SK-N-SH (cell line): ENCODE measurements at regions not wholly inside any gene's neighbourhood (a gene's known extent, or its start where the extent isn't known, plus 50 kb on each side); places are given as distances from the start of the nearest gene placed in this dataset.

Source experiments
- CTCF ChIA-PET: fragments of 300-600, 350-600 bp; formaldehyde crosslinking; extraction: SDS; loops from one replicate; lab custom pipeline; 2021; lab: Yijun Ruan, JAX
- POLR2A ChIA-PET: fragments of 350-600 bp; sonication (Branson Sonifier 250); formaldehyde crosslinking; extraction: SDS; loops from one replicate; lab custom pipeline; 2020; ENCODE audit warnings: antibody characterized with exemption, inconsistent platforms; lab: Yijun Ruan, JAX
- DNase-seq: peaks from one replicate; pipeline ENCODE4 v3.0.0; 2012
- H2AFZ ChIP-seq: fragments of 200-600 bp; sonication (generic); 2 replicates; pipeline ENCODE4 v1.8.1; 2016; ENCODE audit warnings: antibody characterized with exemption, mild to moderate bottlenecking, low read depth
- H3F3A ChIP-seq: fragments of 200-600 bp; sonication (generic); replicated peaks from 2 replicates; pipeline ENCODE3; 2016; ENCODE audit warnings: antibody characterized with exemption, mild to moderate bottlenecking; ENCODE audit not compliant: insufficient read depth
- H3K27ac ChIP-seq, 2 experiments: fragments of 200-500 bp in 1 of 2; fragments of 200-600 bp in 1 of 2; sonication (Bioruptor generic) in 1 of 2; sonication (generic), shearing (Covaris generic) in 1 of 2; 2 replicates each; pipeline versions ENCODE4 v1.5.1 to v1.6.1; 2014 to 2016; ENCODE audit warnings: low read depth in 2 of 2, inconsistent platforms in 1 of 2, low read length in 1 of 2, mild to moderate bottlenecking in 1 of 2, mixed read lengths in 1 of 2
- H3K27me3 ChIP-seq: fragments of 200-600 bp; sonication (generic), shearing (Covaris generic); 2 replicates; pipeline ENCODE4 v1.6.1; 2016; ENCODE audit warnings: mixed run types; ENCODE audit not compliant: insufficient read depth
- H3K36me3 ChIP-seq, 2 experiments: fragments of 200-500 bp in 1 of 2; fragments of 200-600 bp in 1 of 2; sonication (Bioruptor generic) in 1 of 2; sonication (generic) in 1 of 2; replicated peaks in 1 of 2; 2 replicates each; pipeline versions ENCODE3 to v1.5.1; 2014 to 2016; ENCODE audit warnings: low read length in 1 of 2, mild to moderate bottlenecking in 1 of 2; ENCODE audit not compliant: insufficient read depth in 2 of 2, control insufficient read depth in 1 of 2
- H3K4me1 ChIP-seq, 2 experiments: fragments of 200-500 bp in 1 of 2; fragments of 200-600 bp in 1 of 2; sonication (Bioruptor generic) in 1 of 2; sonication (generic), shearing (Covaris generic) in 1 of 2; 2 replicates each; pipeline versions ENCODE4 v1.5.1 to v1.6.1; 2014 to 2016; ENCODE audit warnings: low read depth in 1 of 2, low read length in 1 of 2, mixed run types in 1 of 2; ENCODE audit not compliant: insufficient read depth in 2 of 2, control insufficient read depth in 1 of 2
- H3K4me2 ChIP-seq: fragments of 200-600 bp; sonication (generic), shearing (Covaris generic); 2 replicates; pipeline ENCODE4 v1.6.1; 2017; ENCODE audit warnings: mixed run types
- H3K4me3 ChIP-seq, 2 experiments: fragments of 200-500 bp in 1 of 2; fragments of 200-600 bp in 1 of 2; sonication (Bioruptor generic) in 1 of 2; sonication (generic), shearing (Covaris generic) in 1 of 2; 2 replicates each; pipeline versions ENCODE4 v1.5.1 to v1.8.1; 2014 to 2016; ENCODE audit warnings: low read depth in 2 of 2, inconsistent platforms in 1 of 2, low read length in 1 of 2, mild to moderate bottlenecking in 1 of 2, mixed read lengths in 1 of 2, moderate library complexity in 1 of 2
- H3K79me2 ChIP-seq: fragments of 200-600 bp; sonication (generic); 2 replicates; pipeline ENCODE4 v1.8.1; 2017; ENCODE audit warnings: mild to moderate bottlenecking; ENCODE audit not compliant: insufficient read depth
- H3K9ac ChIP-seq: fragments of 200-600 bp; sonication (generic); 2 replicates; pipeline ENCODE4 v1.6.1; 2017; ENCODE audit warnings: mixed run types
- H3K9me2 ChIP-seq: fragments of 200-600 bp; sonication (generic); 2 replicates; pipeline ENCODE4 v1.6.1; 2017; ENCODE audit warnings: mixed run types
- H3K9me3 ChIP-seq: fragments of 200-600 bp; sonication (generic); 2 replicates; pipeline ENCODE4 v1.6.1; 2017; ENCODE audit warnings: mixed run types, mild to moderate bottlenecking, moderate library complexity
- H4K20me1 ChIP-seq: fragments of 200-600 bp; sonication (generic); 2 replicates; pipeline ENCODE4 v1.6.1; 2017; ENCODE audit warnings: mild to moderate bottlenecking, mixed run types; ENCODE audit not compliant: insufficient read depth
- CHD2 ChIP-seq: fragments of 150-350 bp; IDR thresholded peaks from 2 replicates; pipeline ENCODE4 v1.6.1; 2018; ENCODE audit warnings: low read length; ENCODE audit not compliant: partially characterized antibody
- EZH2phosphoT487 ChIP-seq: fragments of 200-600 bp; sonication (generic); IDR thresholded peaks from 2 replicates; pipeline ENCODE4 v1.6.1; 2017; ENCODE audit warnings: low read depth, mixed run types, mild to moderate bottlenecking, antibody characterized with exemption, moderate library complexity, borderline replicate concordance
- FOXJ3 ChIP-seq: sonication (generic); formaldehyde crosslinking; IDR thresholded peaks from 2 replicates; pipeline ENCODE4 v1.5.1; 2020; ENCODE audit warnings: mild to moderate bottlenecking, missing genetic modification reagents
- GABPA ChIP-seq: IDR thresholded peaks from 2 replicates; pipeline ENCODE4 v1.4.0; 2012; ENCODE audit warnings: low read depth, mild to moderate bottlenecking
- GATA2 ChIP-seq: sonication (generic); formaldehyde crosslinking; IDR thresholded peaks from 2 replicates; pipeline ENCODE4 v1.5.0; 2020; ENCODE audit warnings: mild to moderate bottlenecking, missing genetic modification reagents
- MXI1 ChIP-seq: IDR thresholded peaks from 2 replicates; pipeline ENCODE4 v1.6.1; 2012; ENCODE audit warnings: mild to moderate bottlenecking, low read depth, low read length, improper control_type of control experiment
- NFIC ChIP-seq: IDR thresholded peaks from 2 replicates; pipeline ENCODE4 v1.4.0; 2012; ENCODE audit warnings: borderline replicate concordance
- POLR2AphosphoS5 ChIP-seq: IDR thresholded peaks from 2 replicates; pipeline ENCODE4 v1.6.1; 2012; ENCODE audit warnings: low read depth, low read length
- RXRA ChIP-seq: IDR thresholded peaks from 2 replicates; pipeline ENCODE4 v1.4.0; 2012; ENCODE audit warnings: low read depth, mild to moderate bottlenecking, borderline replicate concordance
- SMC3 ChIP-seq: IDR thresholded peaks from 2 replicates; pipeline ENCODE4 v1.6.1; 2012; ENCODE audit warnings: low read depth, low read length, improper control_type of control experiment
- TAF1 ChIP-seq: IDR thresholded peaks from 2 replicates; pipeline ENCODE4 v1.6.1; 2012; ENCODE audit warnings: low read depth, mild to moderate bottlenecking, low read length, moderate library complexity, borderline replicate concordance
- TEAD4 ChIP-seq: IDR thresholded peaks from 2 replicates; pipeline ENCODE4 v1.4.0; 2012; ENCODE audit warnings: mild to moderate bottlenecking, borderline replicate concordance; ENCODE audit not compliant: insufficient read depth
- WGBS: methylation state at CpG from one replicate; pipeline ENCODE4 v1.1.6; 2017; ENCODE audit warnings: low lambda C conversion rate; 5-methylcytosine and 5-hydroxymethylcytosine counted together
- TF ChIP-seq, protein P1 (sequence below): fragments of 200-600 bp; sonication (generic); IDR thresholded peaks from 2 replicates; pipeline ENCODE4 v1.6.1; 2017; ENCODE audit warnings: antibody characterized with exemption, mild to moderate bottlenecking, moderate library complexity
- TF ChIP-seq, protein P2 (sequence below): fragments of 150-350 bp; IDR thresholded peaks from 2 replicates; pipeline ENCODE4 v1.6.1; 2016; ENCODE audit warnings: mild to moderate bottlenecking, low read depth, low read length
- TF ChIP-seq, protein P3 (sequence below): IDR thresholded peaks from 2 replicates; pipeline ENCODE4; 2012

DNA sequence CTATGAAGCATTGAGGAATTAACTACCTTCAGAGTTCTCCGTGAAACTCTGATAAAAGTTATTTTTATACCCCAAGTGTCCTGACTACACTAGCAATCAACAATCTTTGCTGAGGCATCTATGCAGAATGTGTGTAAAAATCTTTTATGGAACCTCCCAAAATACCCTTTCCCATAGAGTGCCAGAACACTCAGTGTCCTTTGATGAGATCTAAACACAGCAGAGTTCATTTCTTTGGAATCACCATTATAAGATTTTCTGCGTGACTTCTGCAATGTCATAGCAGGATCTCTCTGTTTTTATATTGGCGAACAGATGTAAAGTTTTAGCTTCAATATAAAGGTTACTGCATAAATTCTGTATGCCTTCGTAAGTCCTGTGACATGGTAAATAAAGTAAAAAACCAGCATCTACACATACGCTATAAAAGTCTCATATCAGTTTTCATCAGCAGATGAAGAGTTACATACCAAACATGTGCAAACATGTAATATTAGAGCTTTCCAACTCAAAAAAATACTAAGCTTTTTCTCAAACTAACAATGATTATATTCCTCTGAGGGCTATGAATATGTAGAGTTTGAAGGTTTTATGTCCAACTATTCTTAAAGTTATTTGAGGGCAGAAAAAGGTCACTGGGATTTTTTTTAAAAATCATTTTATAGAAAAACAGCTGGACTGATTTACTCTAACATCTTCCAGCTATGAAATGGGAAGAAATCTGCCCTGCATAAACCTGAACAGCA lies 67.2 kb downstream of the SKIDA1 start:
- POLR2A ChIA-PET: no interaction called here
- Histone ChIP-seq H3K9ac (no peak overlapping the region), H3K27ac (no peak overlapping the region)
- no peak for TF ChIP-seq POLR2AphosphoS5
- TF ChIP-seq NFIC: no peak
- no peak for TF ChIP-seq CHD2
- TF ChIP-seq, protein P1, sequence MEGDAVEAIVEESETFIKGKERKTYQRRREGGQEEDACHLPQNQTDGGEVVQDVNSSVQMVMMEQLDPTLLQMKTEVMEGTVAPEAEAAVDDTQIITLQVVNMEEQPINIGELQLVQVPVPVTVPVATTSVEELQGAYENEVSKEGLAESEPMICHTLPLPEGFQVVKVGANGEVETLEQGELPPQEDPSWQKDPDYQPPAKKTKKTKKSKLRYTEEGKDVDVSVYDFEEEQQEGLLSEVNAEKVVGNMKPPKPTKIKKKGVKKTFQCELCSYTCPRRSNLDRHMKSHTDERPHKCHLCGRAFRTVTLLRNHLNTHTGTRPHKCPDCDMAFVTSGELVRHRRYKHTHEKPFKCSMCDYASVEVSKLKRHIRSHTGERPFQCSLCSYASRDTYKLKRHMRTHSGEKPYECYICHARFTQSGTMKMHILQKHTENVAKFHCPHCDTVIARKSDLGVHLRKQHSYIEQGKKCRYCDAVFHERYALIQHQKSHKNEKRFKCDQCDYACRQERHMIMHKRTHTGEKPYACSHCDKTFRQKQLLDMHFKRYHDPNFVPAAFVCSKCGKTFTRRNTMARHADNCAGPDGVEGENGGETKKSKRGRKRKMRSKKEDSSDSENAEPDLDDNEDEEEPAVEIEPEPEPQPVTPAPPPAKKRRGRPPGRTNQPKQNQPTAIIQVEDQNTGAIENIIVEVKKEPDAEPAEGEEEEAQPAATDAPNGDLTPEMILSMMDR: no peak
- no peak for TF ChIP-seq TEAD4
- TF ChIP-seq RXRA: no peak
- no peak for TF ChIP-seq TAF1
- no peak for TF ChIP-seq EZH2phosphoT487
- no peak for TF ChIP-seq GABPA
- TF ChIP-seq GATA2: no peak
- no peak for TF ChIP-seq MXI1
- TF ChIP-seq, all 33 proteins: peak for 0
- Histone ChIP-seq H3K79me2 (no peaks in the 10 kb centered on the region), H4K20me1 (no peaks in the 10 kb centered on the region), H3F3A (no peaks in the 10 kb centered on the region), H3K27me3 (no peaks in the 10 kb centered on the region), H2AFZ (no peak overlapping the region), H3K36me3 (no peaks in the 10 kb centered on the region), H3K4me3 (no peak overlapping the region), H3K4me1 (no peaks in the 10 kb centered on the region), H3K9me2 (no peaks in the 10 kb centered on the region), H3K4me2 (no peak overlapping the region), H3K9me3 (no peaks in the 10 kb centered on the region)
- CTCF ChIA-PET: interaction anchor here (0.7 to 1.4 kb wide), 2 partner anchors 11 to 38 kb away, joined by 3 to 4 read pairs; no protein-coding TSS in a partner anchor
- WGBS: 91% methylated on average over 5 of the region's 5 CpGs
- no peak for DNase-seq

DNA sequence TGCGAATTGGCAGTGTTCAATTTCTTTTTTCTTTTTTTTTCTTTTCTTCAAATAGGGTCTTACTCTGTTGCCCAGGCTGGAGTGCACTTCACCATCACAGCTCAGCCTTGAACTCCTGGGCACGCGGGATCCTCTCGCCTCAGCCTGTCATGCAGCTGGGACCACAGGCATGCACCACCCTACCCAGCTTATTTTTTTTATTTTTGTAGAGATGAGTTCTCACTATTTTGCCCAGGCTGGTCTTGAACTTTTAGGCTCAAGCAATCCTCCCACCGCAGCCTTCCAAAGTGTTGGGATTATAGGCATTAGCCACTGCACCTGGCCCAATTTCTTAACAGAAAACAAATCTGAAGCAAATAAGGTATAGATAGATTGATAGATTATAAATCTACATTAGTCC lies 69.3 kb downstream of the SKIDA1 start:
- Histone ChIP-seq H3K4me2 (no peak overlapping the region), H2AFZ (no peak overlapping the region), H3K36me3 (no peaks in the 10 kb centered on the region), H3K27me3 (no peaks in the 10 kb centered on the region), H3K27ac (no peak overlapping the region), H4K20me1 (no peaks in the 10 kb centered on the region), H3K9me3 (no peaks in the 10 kb centered on the region), H3K9ac (no peak overlapping the region), H3K4me3 (no peak overlapping the region), H3K4me1 (no peaks in the 10 kb centered on the region), H3K79me2 (no peaks in the 10 kb centered on the region), H3K9me2 (no peaks in the 10 kb centered on the region), H3F3A (no peaks in the 10 kb centered on the region)
- POLR2A ChIA-PET: interaction anchor here (0.6 kb wide), 1 partner anchor 21 kb away, joined by 4 read pairs; no protein-coding TSS in a partner anchor
- DNase-seq: no peak
- TF ChIP-seq GATA2 (no peak), FOXJ3 (CRISPR knock-in tag) (no peak), SMC3 (no peak), GABPA (no peak), TAF1 (no peak)
- TF ChIP-seq, protein P2, sequence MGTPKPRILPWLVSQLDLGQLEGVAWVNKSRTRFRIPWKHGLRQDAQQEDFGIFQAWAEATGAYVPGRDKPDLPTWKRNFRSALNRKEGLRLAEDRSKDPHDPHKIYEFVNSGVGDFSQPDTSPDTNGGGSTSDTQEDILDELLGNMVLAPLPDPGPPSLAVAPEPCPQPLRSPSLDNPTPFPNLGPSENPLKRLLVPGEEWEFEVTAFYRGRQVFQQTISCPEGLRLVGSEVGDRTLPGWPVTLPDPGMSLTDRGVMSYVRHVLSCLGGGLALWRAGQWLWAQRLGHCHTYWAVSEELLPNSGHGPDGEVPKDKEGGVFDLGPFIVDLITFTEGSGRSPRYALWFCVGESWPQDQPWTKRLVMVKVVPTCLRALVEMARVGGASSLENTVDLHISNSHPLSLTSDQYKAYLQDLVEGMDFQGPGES: no peak
- TF ChIP-seq, protein P3, sequence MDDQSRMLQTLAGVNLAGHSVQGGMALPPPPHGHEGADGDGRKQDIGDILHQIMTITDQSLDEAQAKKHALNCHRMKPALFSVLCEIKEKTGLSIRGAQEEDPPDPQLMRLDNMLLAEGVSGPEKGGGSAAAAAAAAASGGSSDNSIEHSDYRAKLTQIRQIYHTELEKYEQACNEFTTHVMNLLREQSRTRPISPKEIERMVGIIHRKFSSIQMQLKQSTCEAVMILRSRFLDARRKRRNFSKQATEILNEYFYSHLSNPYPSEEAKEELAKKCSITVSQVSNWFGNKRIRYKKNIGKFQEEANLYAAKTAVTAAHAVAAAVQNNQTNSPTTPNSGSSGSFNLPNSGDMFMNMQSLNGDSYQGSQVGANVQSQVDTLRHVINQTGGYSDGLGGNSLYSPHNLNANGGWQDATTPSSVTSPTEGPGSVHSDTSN: no peak
- CTCF ChIA-PET: no interaction called here
- 94% methylated on average over 5 of the region's 5 CpGs for WGBS
